Small intestine (tissue), 7 donors: ENCODE measurements at regions not wholly inside any gene's neighbourhood (a gene's known extent, or its start where the extent isn't known, plus 50 kb on each side); places are given as distances from the start of the nearest gene placed in this dataset.

Source experiments
- DNase-seq, 2 donors: peaks; one replicate each; pipeline versions ENCODE4 v3.0.0 to v3.0.0-alpha.2; 2013
- FAIRE-seq: peaks from 2 replicates; lab custom pipeline; 2012; peaks lifted over from hg19 to GRCh38; lab: Jason Lieb, UNC
- H3K27ac ChIP-seq, 3 donors: one replicate each; pipeline ENCODE4 v1.5.1; 2013; ENCODE audit warnings: low read length in 2 of 3, mild to moderate bottlenecking in 2 of 3, control low read depth in 1 of 3, inconsistent platforms in 1 of 3, low read depth in 1 of 3, moderate library complexity in 1 of 3
- H3K27me3 ChIP-seq, 3 donors: one replicate each; pipeline ENCODE4 v1.6.1; 2013; ENCODE audit warnings: low read length in 3 of 3, inconsistent platforms in 1 of 3; ENCODE audit not compliant: control insufficient read depth in 3 of 3, insufficient read depth in 3 of 3
- H3K36me3 ChIP-seq, 3 donors: one replicate each; pipeline ENCODE4 v1.6.1; 2013; ENCODE audit warnings: low read length in 3 of 3, inconsistent platforms in 1 of 3, low read depth in 1 of 3, mild to moderate bottlenecking in 1 of 3, moderate library complexity in 1 of 3; ENCODE audit not compliant: control insufficient read depth in 3 of 3, insufficient read depth in 2 of 3
- H3K4me1 ChIP-seq, 3 donors: one replicate each; pipeline ENCODE4 v1.6.1; 2013; ENCODE audit warnings: low read length in 2 of 3, inconsistent platforms in 1 of 3, low read depth in 1 of 3, mild to moderate bottlenecking in 1 of 3, moderate library complexity in 1 of 3; ENCODE audit not compliant: control insufficient read depth in 3 of 3, insufficient read depth in 2 of 3
- H3K4me3 ChIP-seq, 3 donors: one replicate each; pipeline ENCODE4 v1.5.1; 2013; ENCODE audit warnings: low read length in 3 of 3, control low read depth in 1 of 3, inconsistent platforms in 1 of 3, low read depth in 1 of 3, mild to moderate bottlenecking in 1 of 3, moderate library complexity in 1 of 3
- H3K9me3 ChIP-seq, 2 donors: one replicate each; pipeline ENCODE4 v1.6.1; 2013; ENCODE audit warnings: low read depth in 1 of 2, low read length in 1 of 2; ENCODE audit not compliant: control insufficient read depth in 2 of 2, insufficient read depth in 1 of 2
- WGBS, 3 donors: extraction: QIAGEN DNeasy Blood & Tissue Kit; methylation state at CpG; one replicate each; pipeline ENCODE4 v1.1.7; 2013; 5-methylcytosine and 5-hydroxymethylcytosine counted together
- donor health status: healthy with polysubstance abuse.
- donor health status: control.
- donor health status: control.
- donor health status: Bipolar disorder and iron deficiency.
- donor health status: healthy.

GRCh38 chr11:134576286-134576685, 164.2 kb upstream of the B3GAT1 start:
- Histone ChIP-seq H3K4me1 (peaks cover 0 to 10% (median 1%) of the 10 kb centered on the region in 3 donors), H3K9me3 (no peaks in the 10 kb centered on the region), H3K4me3 (no peak overlapping the region), H3K27ac (no peak overlapping the region), H3K27me3 (peaks cover 0 to 5% (median 0%) of the 10 kb centered on the region in 3 donors), H3K36me3 (no peaks in the 10 kb centered on the region)
- no peak for DNase-seq
- 71 to 88% (median 78%) methylated on average over 9 of the region's 9 CpGs for WGBS, 3 donors
- no peak for FAIRE-seq

GRCh38 chr11:134575504-134576230, 163.6 kb upstream of the B3GAT1 start:
- no peak overlapping the region for H3K4me3 ChIP-seq
- FAIRE-seq = no peak
- H3K27me3 ChIP-seq = peaks cover 0 to 5% (median 0%) of the 10 kb centered on the region in 3 donors
- DNase-seq = no peak
- H3K36me3 ChIP-seq = no peaks in the 10 kb centered on the region
- H3K27ac ChIP-seq = no peak overlapping the region
- H3K4me1 ChIP-seq = peaks cover 0 to 9% (median 0%) of the 10 kb centered on the region in 3 donors
- H3K9me3 ChIP-seq = no peaks in the 10 kb centered on the region
- 74 to 84% (median 83%) methylated on average over 16 of the region's 16 CpGs for WGBS, 3 donors

GRCh38 chr11:134574947-134575346, 162.9 kb upstream of the B3GAT1 start:
- WGBS, 3 donors = 83 to 90% (median 85%) methylated on average over 8 of the region's 8 CpGs
- FAIRE-seq = no peak
- Histone ChIP-seq H3K4me1 (peaks cover 0 to 3% (median 0%) of the 10 kb centered on the region in 3 donors), H3K4me3 (no peak overlapping the region), H3K9me3 (no peaks in the 10 kb centered on the region), H3K27me3 (peaks cover 0 to 5% (median 0%) of the 10 kb centered on the region in 3 donors), H3K27ac (no peak overlapping the region), H3K36me3 (no peaks in the 10 kb centered on the region)
- no peak for DNase-seq

GRCh38 chr11:134574425-134574824, 162.4 kb upstream of the B3GAT1 start:
- Histone ChIP-seq H3K27me3 (peaks cover 0 to 5% (median 0%) of the 10 kb centered on the region in 3 donors), H3K36me3 (no peaks in the 10 kb centered on the region), H3K27ac (no peak overlapping the region), H3K4me3 (no peak overlapping the region), H3K4me1 (no peaks in the 10 kb centered on the region), H3K9me3 (no peaks in the 10 kb centered on the region)
- WGBS, 3 donors = 84 to 91% (median 89%) methylated on average over 7 of the region's 7 CpGs
- no peak for DNase-seq
- FAIRE-seq = no peak

GRCh38 chr11:134573857-134574256, 161.8 kb upstream of the B3GAT1 start:
- H3K27me3 ChIP-seq = peaks cover 0 to 5% (median 2%) of the 10 kb centered on the region in 3 donors
- H3K4me1 ChIP-seq = no peaks in the 10 kb centered on the region
- H3K9me3 ChIP-seq = no peaks in the 10 kb centered on the region
- no peak for DNase-seq
- H3K36me3 ChIP-seq = no peaks in the 10 kb centered on the region
- no peak for FAIRE-seq
- no peak overlapping the region for H3K4me3 ChIP-seq
- H3K27ac ChIP-seq = no peak overlapping the region
- WGBS, 3 donors = 69 to 79% (median 73%) methylated on average over 10 of the region's 10 CpGs

GRCh38 chr11:134572741-134573675, 161.0 kb upstream of the B3GAT1 start:
- 74 to 83% (median 79%) methylated on average over 22 of the region's 22 CpGs for WGBS, 3 donors
- DNase-seq = no peak
- no peaks in the 10 kb centered on the region for H3K4me1 ChIP-seq
- no peaks in the 10 kb centered on the region for H3K9me3 ChIP-seq
- no peak overlapping the region for H3K27ac ChIP-seq
- FAIRE-seq = no peak
- H3K4me3 ChIP-seq = no peak overlapping the region
- no peaks in the 10 kb centered on the region for H3K36me3 ChIP-seq
- peaks cover 0 to 5% (median 2%) of the 10 kb centered on the region in 3 donors for H3K27me3 ChIP-seq

GRCh38 chr11:134571301-134571700, 159.3 kb upstream of the B3GAT1 start:
- Histone ChIP-seq H3K36me3 (no peaks in the 10 kb centered on the region), H3K4me1 (no peaks in the 10 kb centered on the region), H3K27me3 (peaks cover 0 to 4% (median 2%) of the 10 kb centered on the region in 3 donors), H3K27ac (no peak overlapping the region), H3K9me3 (no peaks in the 10 kb centered on the region), H3K4me3 (no peak overlapping the region)
- DNase-seq (no peak), FAIRE-seq (no peak)
- 87 to 94% (median 90%) methylated on average over 3 of the region's 3 CpGs for WGBS, 3 donors

- DNase-seq (no peak), FAIRE-seq (no peak)
- Histone ChIP-seq H3K36me3 (no peaks in the 10 kb centered on the region), H3K4me3 (no peak overlapping the region), H3K27me3 (peaks cover 0 to 2% (median 0%) of the 10 kb centered on the region in 3 donors), H3K9me3 (no peaks in the 10 kb centered on the region), H3K4me1 (no peaks in the 10 kb centered on the region), H3K27ac (no peak overlapping the region)
- WGBS, 3 donors = 78 to 85% (median 84%) methylated on average over 6 of the region's 6 CpGs
Observed at GRCh38 chr11:134569195-134569594, 157.2 kb upstream of the B3GAT1 start.
